Epithelial cell of prostate (primary cell): ENCODE measurements at regions not wholly inside any gene's neighbourhood (a gene's known extent, or its start where the extent isn't known, plus 50 kb on each side); places are given as distances from the start of the nearest gene placed in this dataset.
"Not testable (repeated sequence)": the region's sequence is repeated elsewhere in the genome, so short reads cannot be mapped to it uniquely, and the experiment has no call there.

Experiments
- DNase-seq: peaks from one replicate; pipeline ENCODE4 v3.0.0-alpha.2; 2011; ENCODE audit warnings: low read depth, low spot score
- H3K27ac ChIP-seq: fragments of 450-650 bp; 2 replicates; pipeline ENCODE4 v1.5.1; 2017; ENCODE audit warnings: mild to moderate bottlenecking

DNA sequence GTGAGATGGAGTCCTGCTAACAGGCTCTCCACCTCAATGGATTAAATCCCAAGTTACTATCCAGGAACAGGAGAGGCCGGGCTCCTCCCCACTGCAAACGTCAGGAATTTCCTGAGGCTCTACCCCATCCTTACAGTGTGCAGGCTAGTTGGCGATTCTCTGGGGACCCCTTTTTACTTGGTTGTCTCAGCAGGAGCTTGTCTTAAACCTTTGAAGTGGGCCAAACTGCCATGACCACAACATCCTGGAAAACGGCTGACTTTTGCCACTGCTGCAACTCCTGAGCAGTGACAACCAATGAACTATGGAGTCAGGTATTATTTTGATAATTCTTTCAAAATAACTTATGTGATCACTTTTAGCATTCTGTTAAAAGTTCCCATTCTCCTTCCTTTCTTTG lies 440.9 kb upstream of the CCDC54 start:
- DNase-seq, result no peak
- H3K27ac ChIP-seq, result no peak overlapping the region

DNA sequence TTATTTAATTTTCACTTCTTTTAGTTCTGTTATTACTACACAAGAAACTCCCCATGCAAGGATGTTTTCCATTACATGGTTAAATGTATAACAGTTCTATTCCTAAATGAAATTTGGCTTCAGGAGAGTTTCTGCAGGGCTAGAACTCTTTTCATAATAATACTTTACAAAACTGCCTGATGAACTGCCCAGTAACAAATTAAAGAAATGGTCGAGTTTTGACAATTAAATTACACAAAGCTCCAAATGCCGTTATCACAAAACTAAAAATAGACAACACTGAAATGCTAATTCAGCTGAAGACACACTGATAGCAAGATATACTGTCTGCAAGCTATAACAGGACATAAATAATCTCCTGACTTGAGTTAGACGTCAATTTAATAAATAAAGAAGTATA lies 435.2 kb upstream of the CCDC54 start:
- DNase-seq, result no peak
- H3K27ac ChIP-seq, result no peak overlapping the region

DNA sequence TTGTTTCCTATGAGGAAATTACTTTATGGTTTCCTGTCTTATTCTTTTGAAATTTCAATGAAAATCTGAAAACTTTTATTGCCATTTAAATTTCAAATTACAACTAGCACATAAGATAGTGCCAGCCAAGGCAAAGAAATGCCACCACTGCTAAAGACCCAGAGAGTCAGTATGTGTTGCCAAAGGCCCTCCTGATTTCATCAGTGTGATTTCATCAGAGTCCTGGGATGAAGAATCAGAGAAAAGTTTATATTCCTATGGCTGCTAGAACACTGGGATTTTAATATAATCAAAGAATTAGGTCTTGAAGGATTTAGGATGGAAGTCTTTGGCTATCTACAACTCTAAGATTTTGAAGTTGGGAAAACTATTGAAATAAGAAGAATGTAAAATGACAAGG lies 434.2 kb upstream of the CCDC54 start:
- no peak overlapping the region for H3K27ac ChIP-seq
- DNase-seq, result no peak

DNA sequence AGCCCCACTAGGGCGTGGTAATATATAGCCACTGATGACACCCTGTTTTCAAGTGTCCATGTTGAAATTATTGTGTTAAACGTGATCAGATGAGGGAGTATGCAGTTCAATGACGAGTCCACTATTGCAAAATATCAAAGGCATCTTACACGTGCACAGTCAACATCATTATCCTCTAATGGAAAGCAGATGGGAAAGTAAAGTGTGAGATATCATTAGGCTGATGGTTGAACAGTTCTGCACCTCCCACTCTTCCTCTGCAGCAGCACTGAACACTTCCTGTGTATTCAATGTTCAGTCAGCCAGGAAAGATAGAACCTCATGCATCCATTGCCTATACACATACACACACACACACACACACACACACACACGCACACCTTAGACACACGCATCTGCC lies 431.8 kb upstream of the CCDC54 start:
- H3K27ac ChIP-seq, result no peak overlapping the region
- DNase-seq, result no peak

DNA sequence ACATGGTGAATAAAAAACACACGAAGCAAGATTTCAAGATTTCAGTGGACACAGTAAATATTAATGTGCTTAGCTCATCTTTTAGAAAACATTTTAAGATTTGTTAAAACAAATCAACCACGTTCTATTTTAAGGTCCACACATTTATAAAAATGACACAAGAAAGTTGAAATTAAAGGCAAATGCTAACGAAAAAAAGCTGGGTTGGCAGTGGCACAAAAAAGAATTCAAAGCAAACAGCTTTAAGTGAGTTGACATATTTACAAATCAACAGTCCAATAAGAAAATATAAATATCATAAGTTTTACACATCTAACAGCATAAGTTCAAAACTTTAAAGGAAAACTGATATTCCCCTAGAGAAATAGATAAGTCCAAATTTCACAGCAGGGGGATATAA lies 430.4 kb upstream of the CCDC54 start:
- no peak for DNase-seq
- no peak overlapping the region for H3K27ac ChIP-seq

DNA sequence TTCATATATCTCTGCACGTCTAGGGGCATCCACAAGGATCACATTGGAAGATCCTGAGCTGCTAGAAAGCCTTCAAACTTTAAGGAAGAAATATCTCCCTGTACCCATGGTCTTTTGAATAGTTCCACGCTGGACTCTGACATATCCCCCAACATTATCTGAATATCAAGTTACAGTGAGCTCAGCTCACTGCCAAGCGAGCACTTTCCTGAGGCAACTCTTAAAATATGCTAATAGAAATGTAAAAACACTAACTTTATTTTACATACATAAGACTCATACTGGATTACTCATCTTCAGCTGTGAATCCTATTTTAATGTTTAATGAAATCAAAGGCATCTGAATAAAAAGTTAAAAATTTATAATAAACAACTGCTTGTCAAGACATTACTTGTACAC lies 420.2 kb upstream of the CCDC54 start:
- no peak overlapping the region for H3K27ac ChIP-seq
- no peak for DNase-seq

DNA sequence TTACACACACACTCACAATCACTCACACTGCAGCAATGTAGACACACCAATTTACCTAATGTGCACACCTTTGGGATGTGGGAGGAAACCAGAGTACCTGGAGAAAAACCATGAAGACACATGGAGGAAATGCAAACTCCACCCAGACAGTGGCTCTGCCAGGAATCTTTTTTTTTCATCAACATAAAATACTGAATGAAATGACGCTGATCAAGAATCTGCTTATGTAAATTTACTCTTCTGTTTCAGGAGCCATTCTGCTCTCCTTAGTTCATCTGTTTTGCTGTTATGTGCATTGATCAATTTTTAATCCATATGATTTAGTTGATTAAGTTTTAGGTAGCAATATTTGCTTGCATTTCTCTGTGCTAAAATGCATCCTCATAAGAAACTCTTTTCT lies 414.2 kb upstream of the CCDC54 start:
- no peak overlapping the region for H3K27ac ChIP-seq
- DNase-seq, result no peak

DNA sequence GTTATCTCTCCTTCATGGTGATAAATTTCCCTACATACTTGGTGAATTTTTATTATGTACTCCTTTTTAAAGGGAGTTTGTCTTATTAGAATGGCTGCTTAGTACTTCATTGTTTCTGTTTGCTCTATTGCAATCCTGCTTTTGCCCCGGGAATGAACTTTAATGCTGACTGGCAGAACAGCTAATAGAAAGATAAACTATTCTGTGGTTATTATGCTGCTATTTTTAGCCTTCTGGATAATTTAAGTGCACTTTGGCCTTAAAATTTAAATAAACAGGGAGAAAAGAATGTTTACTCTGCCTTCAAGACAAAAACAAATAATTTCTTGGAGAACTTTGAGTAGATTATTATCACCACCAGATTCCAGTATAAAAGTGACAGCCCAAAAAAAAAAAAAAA lies 413.8 kb upstream of the CCDC54 start:
- no peak overlapping the region for H3K27ac ChIP-seq
- no peak for DNase-seq

DNA sequence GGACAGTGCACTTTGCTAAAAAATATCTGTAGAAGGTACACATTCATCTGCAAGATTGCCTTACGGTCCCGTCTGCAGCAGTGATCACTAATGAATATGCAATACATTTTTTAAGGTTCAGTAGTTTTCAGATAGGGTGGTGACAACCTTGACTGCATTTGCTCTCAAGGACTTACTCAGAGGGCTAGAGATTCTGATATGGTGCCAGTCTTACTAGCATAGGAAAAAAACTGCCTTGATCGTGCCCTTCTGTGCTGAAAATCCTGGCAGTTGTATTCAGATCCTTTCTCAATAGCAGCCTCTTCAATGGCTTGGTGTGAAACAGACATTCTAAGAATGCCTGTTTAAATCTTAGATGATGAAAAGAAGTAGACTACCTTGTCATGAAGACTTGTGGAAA lies 411.9 kb upstream of the CCDC54 start:
- no peak overlapping the region for H3K27ac ChIP-seq
- no peak for DNase-seq

DNA sequence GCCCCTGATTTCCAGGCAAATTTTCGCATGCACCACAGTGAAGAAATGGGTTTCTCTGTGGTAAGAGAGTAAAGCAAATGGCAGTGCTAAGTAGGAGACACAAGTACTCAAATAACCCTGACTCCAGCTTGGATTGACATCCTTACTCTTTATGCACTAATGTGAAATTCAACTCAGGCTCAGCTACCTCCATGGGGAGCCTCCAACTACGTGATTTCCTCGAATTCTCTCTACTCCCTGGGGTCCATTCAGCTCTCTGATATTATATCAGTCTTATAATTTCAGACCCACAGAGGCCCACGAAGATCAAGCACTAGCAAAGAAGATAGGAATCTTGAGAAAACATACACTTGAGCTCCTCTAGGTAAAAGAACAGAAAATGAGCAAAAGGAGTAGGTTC lies 407.6 kb upstream of the CCDC54 start:
- H3K27ac ChIP-seq, result no peak overlapping the region
- no peak for DNase-seq

DNA sequence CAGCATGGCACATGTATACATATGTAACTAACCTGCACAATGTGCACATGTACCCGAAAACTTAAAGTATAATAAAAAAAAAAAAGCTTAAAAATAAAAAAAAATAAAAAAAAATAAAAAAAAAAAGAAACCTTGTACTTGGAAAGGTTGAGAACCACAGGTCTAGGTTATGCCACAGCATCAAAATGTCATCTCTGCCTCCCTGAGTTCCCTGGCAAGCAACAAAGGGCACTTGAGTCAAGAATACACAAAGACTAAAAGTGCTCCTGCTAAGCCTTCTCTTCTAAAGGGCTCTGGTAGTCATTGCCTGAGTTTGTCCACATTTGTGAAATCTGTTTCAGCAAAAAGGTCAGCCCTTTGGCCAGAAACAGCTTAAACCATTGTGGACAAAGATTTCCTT lies 395.8 kb upstream of the CCDC54 start:
- DNase-seq, result no peak
- no peak overlapping the region for H3K27ac ChIP-seq

DNA sequence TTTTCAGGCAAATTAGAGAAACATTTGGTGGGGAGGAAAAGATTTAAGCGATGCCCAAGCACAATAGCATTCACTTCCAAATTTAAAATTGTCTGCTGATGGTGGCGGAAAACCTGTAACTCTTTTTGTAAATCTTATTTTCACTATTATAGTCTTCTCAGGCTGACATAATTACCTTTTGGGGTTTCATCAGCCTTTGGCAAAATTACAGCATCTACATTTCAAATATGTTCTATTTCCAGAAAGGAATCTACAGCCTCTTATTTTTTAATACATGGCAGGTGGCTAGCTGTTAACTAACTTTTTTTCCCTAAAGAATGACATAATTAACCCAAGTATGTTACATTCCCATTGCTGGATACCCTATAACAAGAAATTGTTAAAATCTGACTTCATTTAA lies 391.5 kb upstream of the CCDC54 start:
- DNase-seq, result no peak
- no peak overlapping the region for H3K27ac ChIP-seq

DNA sequence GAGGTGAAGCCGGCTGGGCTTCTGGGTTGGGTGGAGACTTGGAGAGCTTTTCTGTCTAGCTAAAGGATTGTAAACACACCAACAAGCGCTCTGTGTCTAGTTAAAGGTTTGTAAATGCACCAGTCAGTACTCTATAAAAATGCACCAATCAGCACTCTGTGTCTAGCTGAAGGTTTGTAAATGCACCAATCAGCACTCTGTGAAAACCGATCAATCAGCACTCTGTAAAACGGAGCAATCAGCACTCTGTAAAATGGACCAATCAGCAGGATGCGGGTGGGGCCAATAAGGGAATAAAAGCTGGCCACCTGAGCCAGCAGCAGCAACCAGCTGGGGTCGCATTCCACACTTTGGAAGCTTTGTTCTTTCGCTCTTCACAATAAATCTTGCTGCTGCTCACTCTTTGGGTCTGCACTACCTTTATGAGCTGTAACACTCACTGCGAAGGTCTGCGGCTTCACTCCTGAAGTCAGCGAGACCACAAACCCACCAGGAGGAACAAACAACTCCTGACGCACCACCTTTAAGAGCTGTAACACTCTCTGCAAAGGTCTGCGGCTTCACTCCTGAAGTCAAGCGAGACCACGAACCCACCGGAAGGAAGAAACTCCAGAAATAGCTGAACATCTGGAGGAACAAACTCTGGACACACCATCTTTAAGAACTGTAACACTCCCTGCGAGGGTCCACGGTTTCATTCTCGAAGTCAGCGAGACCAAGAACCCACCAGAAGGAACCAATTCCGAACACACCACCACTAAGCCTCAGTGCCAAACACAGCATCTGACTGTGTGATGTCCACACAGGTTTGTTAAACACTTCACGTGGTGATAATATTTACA lies 378.2 kb upstream of the CCDC54 start:
- H3K27ac ChIP-seq, DNase-seq: not testable (repeated sequence)

DNA sequence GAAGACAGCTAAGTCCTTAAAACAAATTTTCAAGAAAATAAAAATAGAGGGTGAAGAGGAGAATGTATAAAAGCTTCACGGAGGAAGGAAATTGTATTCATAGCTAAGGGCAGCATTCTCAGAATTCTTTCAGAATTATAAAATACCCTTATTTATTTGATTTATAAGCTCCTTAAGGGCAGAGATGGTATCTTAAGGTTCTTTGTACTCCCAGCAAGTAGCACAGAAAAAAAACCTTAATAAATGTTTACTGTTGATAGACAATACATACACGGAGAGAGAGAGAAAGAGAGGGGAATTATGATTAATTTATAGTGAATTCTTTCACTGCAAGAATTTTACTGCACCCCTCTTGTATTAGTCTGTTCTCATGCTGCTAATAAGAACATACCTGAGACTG lies 375.6 kb upstream of the CCDC54 start:
- no peak for DNase-seq
- H3K27ac ChIP-seq, result no peak overlapping the region

DNA sequence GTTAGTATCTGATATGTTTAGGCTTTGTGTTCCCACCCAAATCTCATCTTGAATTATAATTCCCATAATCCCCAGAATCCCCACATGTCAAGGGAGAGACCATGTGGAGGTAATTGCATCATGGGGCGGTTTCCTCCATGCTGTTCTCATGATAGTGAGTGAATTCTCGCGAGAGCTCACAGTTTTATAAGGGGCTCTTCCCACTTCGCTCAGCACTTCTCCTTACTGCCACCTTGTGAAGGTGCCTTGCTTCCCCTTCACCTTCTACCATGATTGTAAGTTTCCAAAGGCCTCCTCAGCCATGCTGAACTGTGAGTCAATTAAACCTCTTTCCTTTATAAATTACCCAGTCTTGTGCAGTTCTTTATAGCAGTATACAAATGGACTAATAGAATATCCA lies 371.9 kb upstream of the CCDC54 start:
- not testable (repeated sequence) for DNase-seq

DNA sequence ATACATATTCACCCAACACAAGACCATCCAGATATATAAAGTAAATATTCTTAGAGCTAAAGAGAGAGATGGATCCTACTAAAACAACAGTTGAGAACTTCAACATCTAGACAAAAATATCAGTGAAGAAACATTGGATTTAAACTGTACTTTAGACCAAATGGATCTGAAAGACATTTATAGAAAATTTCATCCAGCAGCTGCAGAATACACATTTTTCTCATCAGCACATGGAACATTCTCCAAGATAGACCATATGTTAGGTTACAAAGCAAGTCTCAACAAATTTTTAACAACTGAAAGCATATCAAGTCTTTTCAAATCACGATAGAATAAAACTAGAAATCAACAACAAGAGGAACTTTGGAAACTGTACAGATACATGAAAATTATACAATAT lies 369.0 kb upstream of the CCDC54 start:
- H3K27ac ChIP-seq, result no peak overlapping the region
- no peak for DNase-seq

More for the DNA sequence above, 371.9 kb upstream of the CCDC54 start:
- not testable (repeated sequence) for H3K27ac ChIP-seq

DNA sequence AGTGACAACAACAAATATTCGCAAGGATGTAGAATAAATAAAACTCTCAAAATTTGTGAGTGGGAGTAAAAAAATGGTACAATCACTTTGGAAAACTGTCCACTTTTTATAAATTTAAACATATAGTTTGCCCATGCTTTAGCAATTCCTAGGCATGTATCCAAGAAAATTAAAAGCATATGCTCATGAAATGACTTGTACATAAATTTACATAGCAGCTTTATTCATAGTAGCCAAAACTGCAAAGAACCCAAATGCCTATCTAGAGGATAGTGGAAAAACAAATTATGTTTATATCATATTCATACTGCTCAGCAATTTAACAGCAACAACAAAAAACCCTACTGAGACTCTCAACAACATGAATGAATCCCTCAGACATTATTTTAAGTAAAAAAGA lies 363.6 kb upstream of the CCDC54 start:
- no peak overlapping the region for H3K27ac ChIP-seq
- DNase-seq, result no peak

DNA sequence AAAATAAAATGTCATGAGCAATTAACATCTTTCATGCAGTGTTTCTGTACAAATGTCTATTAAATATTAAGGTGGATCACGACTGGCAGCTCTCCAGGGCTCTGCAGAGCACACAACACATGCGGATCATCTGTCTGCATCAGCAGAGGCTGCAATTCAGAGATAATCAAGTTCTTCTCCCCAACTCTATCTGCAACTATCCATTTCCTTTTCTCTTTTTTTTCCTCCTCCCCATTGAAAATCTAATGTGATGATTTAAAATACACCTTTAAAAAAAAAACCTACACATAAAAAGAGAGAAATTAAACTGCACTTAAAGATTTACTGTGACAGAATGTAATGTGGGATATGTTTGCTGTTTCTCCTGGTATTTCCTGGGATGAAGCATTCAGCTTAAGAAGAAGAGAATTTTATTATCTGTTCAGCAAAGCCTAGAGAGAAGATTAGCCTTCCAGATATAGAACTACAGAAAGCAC lies 352.6 kb upstream of the CCDC54 start:
- DNase-seq, result no peak
- no peak overlapping the region for H3K27ac ChIP-seq

DNA sequence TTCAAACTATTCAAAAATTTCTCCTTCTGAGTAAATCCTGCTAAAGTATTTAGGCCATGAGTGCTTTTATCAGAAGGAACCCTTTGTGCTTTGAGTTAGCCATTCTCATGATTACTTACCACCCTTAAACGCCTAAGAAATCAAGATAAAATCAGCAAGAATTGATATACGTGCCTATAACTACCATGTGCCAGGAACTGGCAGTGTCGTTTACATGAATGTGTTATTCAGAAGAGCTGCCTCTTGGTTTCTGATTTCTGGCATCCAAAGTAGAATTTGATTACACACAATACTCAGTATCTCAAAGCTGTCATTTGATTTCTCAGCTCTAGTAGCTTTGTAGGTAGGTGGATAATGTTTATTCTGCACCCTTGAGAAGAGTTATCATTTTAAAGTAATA lies 351.3 kb upstream of the CCDC54 start:
- no peak overlapping the region for H3K27ac ChIP-seq
- DNase-seq, result no peak

DNA sequence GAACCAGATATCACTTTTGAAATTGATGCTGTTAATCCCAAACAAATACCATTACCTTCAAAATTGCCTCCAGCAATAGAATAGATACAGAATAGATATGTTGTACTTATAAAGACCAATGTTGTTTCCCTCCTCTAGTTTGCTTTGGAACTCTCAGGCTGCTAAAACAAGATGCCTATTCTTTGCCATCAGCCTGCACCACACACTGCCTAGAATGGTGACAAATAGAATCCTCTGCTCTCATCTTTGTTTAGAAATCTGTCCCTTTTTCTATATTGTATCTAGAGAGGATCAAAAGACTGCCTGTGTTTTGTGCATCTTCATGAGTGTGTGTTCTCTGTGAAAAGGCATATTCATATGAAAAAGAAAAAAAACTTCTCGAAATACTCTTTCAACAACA lies 349.2 kb upstream of the CCDC54 start:
- no peak for DNase-seq
- no peak overlapping the region for H3K27ac ChIP-seq

DNA sequence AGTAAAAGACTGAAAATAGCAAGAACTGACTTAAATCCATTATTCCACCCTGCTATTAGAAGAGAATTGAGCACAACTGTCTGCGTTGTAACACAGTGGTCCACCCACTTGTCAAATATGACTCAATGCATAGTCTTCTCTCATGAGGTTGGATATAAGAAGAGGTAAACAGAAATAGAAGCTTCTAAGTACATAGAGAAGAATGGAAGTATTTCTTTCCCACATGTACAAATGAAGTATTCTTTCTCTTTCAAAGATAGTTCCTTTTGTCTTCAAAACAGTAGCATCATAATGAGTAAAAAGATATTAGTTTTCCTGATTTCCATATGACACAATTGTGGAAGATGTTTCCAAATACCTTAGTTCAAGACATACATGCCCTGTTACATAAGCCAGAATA lies 348.6 kb upstream of the CCDC54 start:
- no peak for DNase-seq
- no peak overlapping the region for H3K27ac ChIP-seq

DNA sequence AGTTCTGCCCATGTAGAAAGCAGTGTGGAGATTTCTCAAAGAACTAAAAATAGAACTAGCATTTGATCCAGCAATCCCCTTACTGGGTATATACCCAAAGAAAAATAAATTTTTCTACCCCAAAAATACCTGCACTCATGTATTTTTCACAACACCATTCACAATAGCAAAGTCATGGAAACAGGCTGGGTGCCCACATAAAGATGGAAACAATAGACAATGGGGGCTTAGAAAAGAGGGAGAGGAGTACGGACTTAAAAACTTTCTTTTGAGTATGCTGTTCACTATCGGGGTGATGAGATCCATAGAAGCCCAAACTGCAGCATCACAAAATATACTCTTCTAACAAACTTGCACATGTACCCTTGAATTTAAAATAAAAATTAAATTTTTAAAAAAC lies 345.1 kb upstream of the CCDC54 start:
- DNase-seq, result no peak
- H3K27ac ChIP-seq, result no peak overlapping the region
